ENCODE measurements at regions not wholly inside any gene's neighbourhood (a gene's known extent, or its start where the extent isn't known, plus 50 kb on each side); places are given as distances from the start of the nearest gene placed in this dataset.
"Not testable (repeated sequence)": the region's sequence is repeated elsewhere in the genome, so short reads cannot be mapped to it uniquely, and the experiment has no call there.

DNA sequence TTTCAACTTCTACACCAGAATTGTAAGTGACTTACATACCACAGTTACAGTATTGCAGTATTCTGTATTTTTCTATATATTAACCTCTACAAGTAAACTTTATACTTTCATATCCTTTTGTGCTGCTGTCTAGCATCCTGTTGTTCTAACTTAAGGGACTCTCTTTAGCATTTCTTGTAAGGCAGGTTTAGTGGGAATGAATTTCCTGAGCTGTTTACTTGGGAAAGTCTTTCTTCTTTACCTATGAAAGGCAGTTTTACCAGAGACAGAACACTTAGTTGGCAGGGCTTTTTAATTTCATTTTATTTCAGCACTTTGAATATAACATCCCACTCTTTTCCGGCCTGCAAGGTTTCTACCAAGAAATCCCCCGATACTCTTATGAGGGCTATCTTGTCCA is 75.8 kb upstream of the WAC start:
- intact Hi-C loops (cut with DNase I) = no loop called here
- no peaks in the 10 kb centered on the region for H3K27me3 ChIP-seq
- H3K9me3 ChIP-seq = no peaks in the 10 kb centered on the region
- no peak overlapping the region for H3K4me3 ChIP-seq
- H3K4me1 ChIP-seq (ENCODE audit: insufficient read depth) = no peaks in the 10 kb centered on the region
- WGBS, 3 donors = 74 to 91% (median 88%) methylated on average over 2 of the region's 2 CpGs
- TF ChIP-seq POLR2A (IDR thresholded peaks at IDR 0.05) (no peak), CTCF (IDR thresholded peaks at IDR 0.05) (no peak), EP300 (IDR thresholded peaks at IDR 0.05) (no peak)
- no peaks in the 10 kb centered on the region for H3K36me3 ChIP-seq
- no peak overlapping the region for H3K27ac ChIP-seq
- no peak for DNase-seq

DNA sequence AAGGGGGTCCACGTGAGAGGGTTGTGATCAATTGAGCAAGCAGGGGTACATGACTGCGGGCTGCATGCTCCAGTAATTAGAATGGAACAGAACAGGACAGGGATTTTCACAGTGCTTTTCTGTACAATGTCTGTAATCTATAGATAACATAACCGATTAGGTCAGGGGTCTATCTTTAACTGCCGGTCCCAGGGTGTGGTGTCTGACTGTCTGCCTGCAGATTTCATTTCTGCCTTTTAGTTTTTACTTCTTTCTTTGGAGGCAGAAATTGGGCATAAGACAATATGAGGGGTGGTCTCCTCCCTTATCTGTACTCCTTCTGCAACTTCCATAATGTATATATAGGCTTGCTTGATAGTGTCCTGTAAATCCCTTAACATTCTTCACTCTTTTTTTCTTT is 75.0 kb upstream of the WAC start:
- H3K9me3 ChIP-seq; H3K27ac ChIP-seq; H3K27me3 ChIP-seq; H3K4me3 ChIP-seq; H3K36me3 ChIP-seq; DNase-seq; intact Hi-C loops (cut with DNase I); H3K4me1 ChIP-seq (ENCODE audit: insufficient read depth): not testable (repeated sequence)
- 70 to 76% (median 76%) methylated on average over 4 of the region's 4 CpGs for WGBS, 3 donors

GRCh38 chr10:28459453-28460144 is 73.3 kb upstream of the WAC start:
- 86 to 89% (median 88%) methylated on average over 4 of the region's 4 CpGs for whole genome bisulfite sequencing, 3 donors
- TF ChIP-seq POLR2A (IDR thresholded peaks at IDR 0.05) = no peak
- TF ChIP-seq CTCF (IDR thresholded peaks at IDR 0.05) = no peak
- no peak for TF ChIP-seq EP300 (IDR thresholded peaks at IDR 0.05)
- no peak for DNase-seq
- H3K9me3 ChIP-seq = no peaks in the 10 kb centered on the region
- no peaks in the 10 kb centered on the region for H3K4me1 ChIP-seq (ENCODE audit: insufficient read depth)
- no peaks in the 10 kb centered on the region for H3K36me3 ChIP-seq
- intact Hi-C loops (cut with DNase I) = no loop called here
- H3K4me3 ChIP-seq = no peak overlapping the region
- H3K27me3 ChIP-seq = no peaks in the 10 kb centered on the region
- H3K27ac ChIP-seq = no peak overlapping the region

DNA sequence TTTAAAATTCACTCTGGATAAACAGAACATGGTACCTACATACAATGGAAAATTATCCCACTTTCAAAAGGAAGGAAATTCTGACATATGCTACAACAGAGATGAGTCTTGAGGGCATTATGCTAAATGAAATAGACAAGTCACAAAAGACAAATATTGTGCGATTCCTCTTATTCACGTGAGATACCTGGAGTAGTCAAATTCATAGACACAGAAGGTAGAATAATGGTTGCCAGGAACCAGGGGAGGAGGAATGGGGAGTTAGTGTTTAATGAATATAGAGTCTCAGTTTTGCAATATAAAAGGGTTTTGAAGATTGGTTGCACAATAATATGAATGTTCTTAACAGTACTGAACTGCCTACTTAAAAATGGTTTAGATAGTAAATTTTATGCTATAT is 69.8 kb upstream of the WAC start:
- intact Hi-C loops (cut with DNase I) = no loop called here
- WGBS, 3 donors = 81 to 89% (median 84%) methylated on average over 2 of the region's 2 CpGs
- Histone ChIP-seq H3K4me3 (no peak overlapping the region), H3K4me1 (ENCODE audit: insufficient read depth) (no peaks in the 10 kb centered on the region), H3K27ac (no peak overlapping the region), H3K27me3 (no peaks in the 10 kb centered on the region), H3K36me3 (no peaks in the 10 kb centered on the region), H3K9me3 (no peaks in the 10 kb centered on the region)
- no peak for DNase-seq
- TF ChIP-seq CTCF (IDR thresholded peaks at IDR 0.05) = no peak
- no peak for TF ChIP-seq EP300 (IDR thresholded peaks at IDR 0.05)
- no peak for TF ChIP-seq POLR2A (IDR thresholded peaks at IDR 0.05)

DNA sequence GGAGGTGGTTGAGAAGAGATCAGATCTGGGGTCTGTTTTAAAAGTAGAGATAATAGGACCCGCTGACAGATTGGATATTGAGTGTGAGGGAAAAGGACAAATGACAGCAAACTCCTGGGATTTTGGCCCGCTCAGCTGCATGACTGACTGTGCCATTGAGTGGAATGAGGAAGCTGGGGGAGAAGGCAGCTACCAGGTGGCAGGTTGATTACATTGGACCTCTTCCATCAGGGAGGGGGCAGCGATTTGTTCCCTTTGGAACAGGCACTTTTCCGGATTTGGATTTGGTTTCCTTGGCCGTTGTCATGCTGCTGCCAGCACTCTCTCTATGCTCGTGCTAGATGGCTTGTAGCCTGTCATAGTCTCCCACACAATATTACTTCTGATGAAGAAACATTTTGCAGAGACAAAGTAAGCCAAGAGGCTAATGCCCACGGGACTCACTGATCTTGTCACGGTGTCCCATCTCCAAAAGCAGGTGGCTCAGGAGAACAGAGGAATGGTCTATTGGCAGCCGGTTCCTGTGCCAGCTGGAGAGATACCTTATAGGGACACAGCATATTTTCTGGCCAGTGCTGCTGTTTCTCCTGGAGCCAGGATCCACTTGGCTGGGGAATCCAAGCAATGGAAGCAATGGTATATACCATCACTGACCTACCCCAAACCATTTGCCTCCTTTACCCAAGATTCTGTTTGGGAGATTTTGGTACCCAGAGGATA is 69.1 kb upstream of the WAC start:
- intact Hi-C loops (cut with DNase I) = no loop called here
- H3K4me3 ChIP-seq = no peak overlapping the region
- no peaks in the 10 kb centered on the region for H3K9me3 ChIP-seq
- no peaks in the 10 kb centered on the region for H3K27me3 ChIP-seq
- WGBS, 3 donors = 66 to 72% (median 72%) methylated on average over 9 of the region's 9 CpGs
- H3K36me3 ChIP-seq = no peaks in the 10 kb centered on the region
- DNase-seq = no peak
- TF ChIP-seq POLR2A (IDR thresholded peaks at IDR 0.05) (no peak), CTCF (IDR thresholded peaks at IDR 0.05) (no peak)
- no peaks in the 10 kb centered on the region for H3K4me1 ChIP-seq (ENCODE audit: insufficient read depth)
- no peak overlapping the region for H3K27ac ChIP-seq

All from ovary (tissue), 7 donors.